NCI-H1436 (cell line): ENCODE measurements at regions not wholly inside any gene's neighbourhood (a gene's known extent, or its start where the extent isn't known, plus 50 kb on each side); places are given as distances from the start of the nearest gene placed in this dataset.
"Not testable (repeated sequence)": the region's sequence is repeated elsewhere in the genome, so short reads cannot be mapped to it uniquely, and the experiment has no call there.

ENCODE experiments used
- DNase-seq: peaks from one replicate; lab custom pipeline; 2025; lab: John Stamatoyannopoulos, UW

GRCh38 chr2:53490659-53491058 lies 276.9 kb upstream of the CHAC2 start:
- no peak for DNase-seq

GRCh38 chr2:53486185-53486899 lies 281.3 kb upstream of the CHAC2 start:
- DNase-seq: not testable (repeated sequence)

- DNase-seq: no peak
Measured at GRCh38 chr2:53485021-53485728, 282.4 kb upstream of the CHAC2 start.

GRCh38 chr2:53484531-53484930 lies 283.1 kb upstream of the CHAC2 start:
- DNase-seq: no peak

GRCh38 chr2:53477517-53477916 lies 290.1 kb upstream of the CHAC2 start:
- DNase-seq: no peak

- no peak for DNase-seq
Measured at GRCh38 chr2:53476834-53477233, 290.8 kb upstream of the CHAC2 start.

- no peak for DNase-seq
Measured at GRCh38 chr2:53475766-53476165, 291.8 kb upstream of the CHAC2 start.

GRCh38 chr2:53475321-53475720 lies 292.3 kb upstream of the CHAC2 start:
- no peak for DNase-seq

GRCh38 chr2:53474914-53475313 lies 292.7 kb upstream of the CHAC2 start:
- no peak for DNase-seq

- DNase-seq: no peak
Measured at GRCh38 chr2:53473775-53474311, 293.8 kb upstream of the CHAC2 start.

GRCh38 chr2:53473236-53473635 lies 294.4 kb upstream of the CHAC2 start:
- peak; percentile 9 for DNase-seq

GRCh38 chr2:53467467-53468180 lies 300.0 kb upstream of the CHAC2 start:
- no peak for DNase-seq

GRCh38 chr2:53463806-53464726 lies 303.5 kb upstream of the CHAC2 start:
- no peak for DNase-seq

- DNase-seq: no peak
Measured at GRCh38 chr2:53460937-53461336, 306.7 kb upstream of the CHAC2 start.

GRCh38 chr2:53460347-53460746 lies 307.3 kb upstream of the CHAC2 start:
- DNase-seq: no peak

GRCh38 chr2:53455094-53455493 lies 312.5 kb upstream of the CHAC2 start:
- no peak for DNase-seq

- DNase-seq: no peak
Measured at GRCh38 chr2:53452957-53453748, 314.5 kb upstream of the CHAC2 start.

- no peak for DNase-seq
Measured at GRCh38 chr2:53452400-53452799, 315.2 kb upstream of the CHAC2 start.

- no peak for DNase-seq
Measured at GRCh38 chr2:53450923-53451322, 316.7 kb upstream of the CHAC2 start.

GRCh38 chr2:53448591-53448990 lies 319.0 kb upstream of the CHAC2 start:
- no peak for DNase-seq

GRCh38 chr2:53448086-53448485 lies 319.5 kb upstream of the CHAC2 start:
- DNase-seq: no peak
